ENCODE measurements at regions not wholly inside any gene's neighbourhood (a gene's known extent, or its start where the extent isn't known, plus 50 kb on each side); places are given as distances from the start of the nearest gene placed in this dataset.
"Not testable (repeated sequence)": the region's sequence is repeated elsewhere in the genome, so short reads cannot be mapped to it uniquely, and the experiment has no call there.

- DNase-seq, result no peak
Measured at GRCh38 chr15:35209838-35210237, 124.7 kb upstream of the NANOGP8 start.

- no peak for DNase-seq
Measured at GRCh38 chr15:35208353-35208752, 123.3 kb upstream of the NANOGP8 start.

- DNase-seq, result no peak
Measured at GRCh38 chr15:35206060-35206675, 121.1 kb upstream of the NANOGP8 start.

- DNase-seq, result no peak
Measured at GRCh38 chr15:35198197-35198596, 113.1 kb upstream of the NANOGP8 start.

GRCh38 chr15:35197754-35198153 lies 112.7 kb upstream of the NANOGP8 start:
- no peak for DNase-seq

- no peak for DNase-seq
Measured at GRCh38 chr15:35197306-35197705, 112.2 kb upstream of the NANOGP8 start.

GRCh38 chr15:35196273-35196672 lies 111.2 kb upstream of the NANOGP8 start:
- no peak for DNase-seq

- no peak for DNase-seq
Measured at GRCh38 chr15:35195649-35196048, 110.6 kb upstream of the NANOGP8 start.

- DNase-seq, result no peak
Measured at GRCh38 chr15:35195031-35195430, 109.9 kb upstream of the NANOGP8 start.

- no peak for DNase-seq
Measured at GRCh38 chr15:35194296-35194695, 109.2 kb upstream of the NANOGP8 start.

GRCh38 chr15:35191783-35192182 lies 106.7 kb upstream of the NANOGP8 start:
- DNase-seq, result no peak

- no peak for DNase-seq
Measured at GRCh38 chr15:35186346-35186745, 101.3 kb upstream of the NANOGP8 start.

GRCh38 chr15:35184646-35185045 lies 99.6 kb upstream of the NANOGP8 start:
- no peak for DNase-seq

GRCh38 chr15:35182841-35183479 lies 97.9 kb upstream of the NANOGP8 start:
- DNase-seq, result no peak

GRCh38 chr15:35181538-35181937 lies 96.4 kb upstream of the NANOGP8 start:
- DNase-seq, result no peak

GRCh38 chr15:35179739-35180138 lies 94.6 kb upstream of the NANOGP8 start:
- DNase-seq, result no peak

GRCh38 chr15:35178186-35178585 lies 93.1 kb upstream of the NANOGP8 start:
- not testable (repeated sequence) for DNase-seq

- DNase-seq, result no peak
Measured at GRCh38 chr15:35174948-35175347, 89.9 kb upstream of the NANOGP8 start.

GRCh38 chr15:35173444-35174118 lies 88.5 kb upstream of the NANOGP8 start:
- DNase-seq, result no peak

- no peak for DNase-seq
Measured at GRCh38 chr15:35170207-35170606, 85.1 kb upstream of the NANOGP8 start.

- DNase-seq, result peak in 1 of 3 donors; percentile 45
Measured at GRCh38 chr15:35168464-35168863, 83.4 kb upstream of the NANOGP8 start.

- no peak for DNase-seq
Measured at GRCh38 chr15:35167675-35168074, 82.6 kb upstream of the NANOGP8 start.

GRCh38 chr15:35166730-35167359 lies 81.8 kb upstream of the NANOGP8 start:
- no peak for DNase-seq

Data from muscle of back (tissue), 3 donors.